Mesenchymal stem cell (in vitro differentiated cells and primary cell): ENCODE measurements at regions not wholly inside any gene's neighbourhood (a gene's known extent, or its start where the extent isn't known, plus 50 kb on each side); places are given as distances from the start of the nearest gene placed in this dataset.
"Not testable (repeated sequence)": the region's sequence is repeated elsewhere in the genome, so short reads cannot be mapped to it uniquely, and the experiment has no call there.

Experiments used
- DNase-seq: peaks from one replicate; pipeline ENCODE4 v3.0.0-alpha.2; 2013
- H2AFZ ChIP-seq: one replicate; pipeline ENCODE4 v1.6.1; 2013; ENCODE audit warnings: low read depth, mild to moderate bottlenecking, control low read depth, inconsistent platforms, low read length, moderate library complexity
- H2AK5ac ChIP-seq: 2 replicates; pipeline ENCODE4 v1.6.1; 2013; ENCODE audit warnings: low read length, moderate library complexity, mild to moderate bottlenecking, inconsistent platforms; ENCODE audit not compliant: severe bottlenecking
- H2BK120ac ChIP-seq: one replicate; pipeline ENCODE4 v1.6.1; 2013; ENCODE audit warnings: low read depth, mild to moderate bottlenecking, inconsistent platforms, low read length, moderate library complexity
- H2BK12ac ChIP-seq, 2 experiments: one replicate each; pipeline ENCODE4 v1.6.1; 2013; ENCODE audit warnings: inconsistent platforms in 2 of 2, low read length in 2 of 2, mild to moderate bottlenecking in 2 of 2, moderate library complexity in 2 of 2, control low read depth in 1 of 2
- H2BK15ac ChIP-seq: one replicate; pipeline ENCODE4 v1.6.1; 2013; ENCODE audit warnings: mild to moderate bottlenecking, low read depth, inconsistent platforms; ENCODE audit not compliant: poor library complexity, severe bottlenecking
- H2BK5ac ChIP-seq: 2 replicates; pipeline ENCODE4 v1.6.1; 2013; ENCODE audit warnings: low read depth, mild to moderate bottlenecking, low read length, control low read depth, inconsistent platforms; ENCODE audit not compliant: poor library complexity, severe bottlenecking
- H3K14ac ChIP-seq, 2 experiments: one replicate each; pipeline ENCODE4 v1.6.1; 2013; ENCODE audit warnings: inconsistent platforms in 2 of 2, low read length in 2 of 2, control low read depth in 1 of 2, mild to moderate bottlenecking in 1 of 2, moderate library complexity in 1 of 2
- H3K18ac ChIP-seq, 2 experiments: one replicate each; pipeline ENCODE4 v1.6.1; 2013; ENCODE audit warnings: inconsistent platforms in 2 of 2, low read length in 2 of 2, control low read depth in 1 of 2, low read depth in 1 of 2, mild to moderate bottlenecking in 1 of 2
- H3K23ac ChIP-seq, 2 experiments: one replicate each; pipeline ENCODE4 v1.6.1; 2013; ENCODE audit warnings: inconsistent platforms in 2 of 2, low read length in 2 of 2, mild to moderate bottlenecking in 2 of 2, moderate library complexity in 2 of 2, control low read depth in 1 of 2
- H3K27ac ChIP-seq: 2 replicates; pipeline ENCODE4 v1.5.1; 2013; ENCODE audit warnings: mild to moderate bottlenecking, moderate library complexity, low read length, control low read depth, inconsistent platforms; ENCODE audit not compliant: poor library complexity, severe bottlenecking
- H3K27me3 ChIP-seq, 2 experiments: 2 replicates each; pipeline versions ENCODE4 v1.6.1 to v1.7.0; 2013; ENCODE audit warnings: low read length in 2 of 2, mild to moderate bottlenecking in 2 of 2, moderate library complexity in 2 of 2, control low read depth in 1 of 2, inconsistent platforms in 1 of 2; ENCODE audit not compliant: control insufficient read depth in 1 of 2, insufficient read depth in 1 of 2
- H3K36me3 ChIP-seq, 2 experiments: 2 replicates each; pipeline versions ENCODE4 v1.6.1 to v1.7.0; 2013; ENCODE audit warnings: low read length in 2 of 2, control low read depth in 1 of 2, inconsistent platforms in 1 of 2, low read depth in 1 of 2, mild to moderate bottlenecking in 1 of 2; ENCODE audit not compliant: insufficient read depth in 2 of 2, control insufficient read depth in 1 of 2
- H3K4ac ChIP-seq, 2 experiments: one replicate each; pipeline ENCODE4 v1.6.1; 2013; ENCODE audit warnings: inconsistent platforms in 2 of 2, low read length in 2 of 2, mild to moderate bottlenecking in 2 of 2, moderate library complexity in 2 of 2, control low read depth in 1 of 2, low read depth in 1 of 2
- H3K4me1 ChIP-seq: 2 replicates; pipeline ENCODE4 v1.6.1; 2013; ENCODE audit warnings: low read depth, low read length, control low read depth; ENCODE audit not compliant: control insufficient read depth, insufficient read depth
- H3K4me2 ChIP-seq: 2 replicates; pipeline ENCODE4 v1.6.1; 2013; ENCODE audit warnings: low read length, mild to moderate bottlenecking, inconsistent platforms; ENCODE audit not compliant: poor library complexity, severe bottlenecking
- H3K4me3 ChIP-seq, 2 experiments: 2 replicates each; pipeline versions ENCODE4 v1.5.1 to v1.7.0; 2013; ENCODE audit warnings: low read length in 2 of 2, mild to moderate bottlenecking in 2 of 2, control low read depth in 1 of 2, low read depth in 1 of 2; ENCODE audit not compliant: insufficient read depth in 1 of 2
- H3K79me1 ChIP-seq: replicated peaks from 2 replicates; pipeline ENCODE4 v1.6.1; 2013; ENCODE audit warnings: mild to moderate bottlenecking, control low read depth, low read length, inconsistent platforms; ENCODE audit not compliant: poor library complexity, severe bottlenecking
- H3K9ac ChIP-seq: 2 replicates; pipeline ENCODE4 v1.7.0; 2013; ENCODE audit warnings: mild to moderate bottlenecking, low read length, moderate library complexity
- H3K9me3 ChIP-seq: 2 replicates; pipeline ENCODE4 v1.7.0; 2013; ENCODE audit warnings: mild to moderate bottlenecking, low read length; ENCODE audit not compliant: control insufficient read depth
- H4K8ac ChIP-seq: one replicate; pipeline ENCODE4 v1.6.1; 2013; ENCODE audit warnings: inconsistent platforms, mild to moderate bottlenecking, low read length, moderate library complexity
- H4K91ac ChIP-seq: one replicate; pipeline ENCODE4 v1.6.1; 2013; ENCODE audit warnings: mild to moderate bottlenecking, low read length, inconsistent platforms
- WGBS: methylation state at CpG from one replicate; pipeline ENCODE4 v1.1.7; 2013; ENCODE audit warnings: mixed read lengths; 5-methylcytosine and 5-hydroxymethylcytosine counted together

GRCh38 chr4:126183206-126183605 is 868.5 kb downstream of the FAT4 start:
- Histone ChIP-seq H3K14ac (no peak overlapping the region), H3K18ac (no peak overlapping the region), H2AFZ (no peak overlapping the region), H3K27me3 (no peaks in the 10 kb centered on the region), H3K27ac (no peak overlapping the region), H2BK15ac (no peak overlapping the region), H3K4me1 (no peaks in the 10 kb centered on the region), H4K91ac (no peak overlapping the region), H3K9ac (no peak overlapping the region), H4K8ac (no peak overlapping the region), H3K9me3 (no peaks in the 10 kb centered on the region), H2BK12ac (no peak overlapping the region), H3K79me1 (no peaks in the 10 kb centered on the region), H3K4me3 (no peak overlapping the region), H3K36me3 (no peaks in the 10 kb centered on the region), H3K23ac (no peak overlapping the region), H2BK120ac (no peak overlapping the region), H2AK5ac (no peak overlapping the region), H3K4ac (no peak overlapping the region), H2BK5ac (no peak overlapping the region), H3K4me2 (no peak overlapping the region)
- 90% methylated on average over 1 of the region's 2 CpGs for WGBS
- DNase-seq = no peak

GRCh38 chr4:126191536-126191935 is 876.8 kb downstream of the FAT4 start:
- H2BK120ac ChIP-seq = no peak overlapping the region
- H3K4me1 ChIP-seq = no peaks in the 10 kb centered on the region
- no peaks in the 10 kb centered on the region for H3K79me1 ChIP-seq
- no peak overlapping the region for H3K4ac ChIP-seq
- 100% methylated on average over 2 of the region's 2 CpGs for WGBS
- no peak overlapping the region for H3K4me3 ChIP-seq
- H3K9ac ChIP-seq = no peak overlapping the region
- no peak overlapping the region for H2BK12ac ChIP-seq
- H3K4me2 ChIP-seq = no peak overlapping the region
- H3K23ac ChIP-seq = no peak overlapping the region
- H2AK5ac ChIP-seq = no peak overlapping the region
- H4K91ac ChIP-seq = no peak overlapping the region
- no peak overlapping the region for H4K8ac ChIP-seq
- no peak overlapping the region for H2BK15ac ChIP-seq
- no peaks in the 10 kb centered on the region for H3K36me3 ChIP-seq
- no peaks in the 10 kb centered on the region for H3K9me3 ChIP-seq
- H2AFZ ChIP-seq = no peak overlapping the region
- no peak for DNase-seq
- no peak overlapping the region for H2BK5ac ChIP-seq
- H3K18ac ChIP-seq = no peak overlapping the region
- no peak overlapping the region for H3K27ac ChIP-seq
- H3K14ac ChIP-seq = no peak overlapping the region
- no peaks in the 10 kb centered on the region for H3K27me3 ChIP-seq

- Histone ChIP-seq H4K8ac (no peak overlapping the region), H3K4me1 (no peaks in the 10 kb centered on the region), H2BK12ac (no peak overlapping the region), H2BK5ac (no peak overlapping the region), H3K23ac (no peak overlapping the region), H3K27me3 (no peaks in the 10 kb centered on the region), H2AK5ac (no peak overlapping the region), H3K79me1 (no peaks in the 10 kb centered on the region), H3K9ac (no peak overlapping the region), H3K4ac (no peak overlapping the region), H3K4me3 (no peak overlapping the region), H3K36me3 (no peaks in the 10 kb centered on the region), H3K18ac (no peak overlapping the region), H3K9me3 (no peaks in the 10 kb centered on the region), H3K4me2 (no peak overlapping the region), H3K27ac (no peak overlapping the region), H2AFZ (no peak overlapping the region), H3K14ac (no peak overlapping the region), H4K91ac (no peak overlapping the region), H2BK120ac (no peak overlapping the region), H2BK15ac (no peak overlapping the region)
- WGBS = 98% methylated on average over 6 of the region's 6 CpGs
- no peak for DNase-seq
Observed at GRCh38 chr4:126192506-126192905, 877.8 kb downstream of the FAT4 start.

GRCh38 chr4:126201251-126202138 is 886.7 kb downstream of the FAT4 start:
- not testable (repeated sequence) for H3K27ac ChIP-seq, H3K4ac ChIP-seq, H2AK5ac ChIP-seq, H2AFZ ChIP-seq, H3K9ac ChIP-seq, H4K8ac ChIP-seq, H3K4me1 ChIP-seq, H3K23ac ChIP-seq, H2BK15ac ChIP-seq, H2BK12ac ChIP-seq, H3K4me2 ChIP-seq, H3K79me1 ChIP-seq, H2BK120ac ChIP-seq, H3K9me3 ChIP-seq, H2BK5ac ChIP-seq, H3K4me3 ChIP-seq, H3K27me3 ChIP-seq, H3K36me3 ChIP-seq, H3K14ac ChIP-seq, DNase-seq
- 94% methylated on average over 51 of the region's 53 CpGs for WGBS
- peak overlapping the region; percentile 50 for H4K91ac ChIP-seq
- H3K18ac ChIP-seq = peak overlapping the region in 1 of 2 experiments; percentile 6
